Loucy (cell line): ENCODE measurements at regions not wholly inside any gene's neighbourhood (a gene's known extent, or its start where the extent isn't known, plus 50 kb on each side); places are given as distances from the start of the nearest gene placed in this dataset.

Experiments used
- CTCF ChIP-seq: fragments of 200-600 bp; sonication (generic); conservative IDR thresholded peaks from 2 replicates; pipeline ENCODE4 v1.5.1; 2014; ENCODE audit warnings: mild to moderate bottlenecking, antibody characterized with exemption, low read length
- EZH2phosphoT487 ChIP-seq: fragments of 200-600 bp; IDR thresholded peaks from 2 replicates; pipeline ENCODE4 v1.6.1; 2018; ENCODE audit warnings: antibody characterized with exemption, mild to moderate bottlenecking, moderate library complexity, borderline replicate concordance

GRCh38 chr16:5845046-5845445 lies 747.5 kb upstream of the EEF2KMT start:
- no peak for TF ChIP-seq CTCF
- TF ChIP-seq EZH2phosphoT487 = no peak
